Common myeloid progenitor, CD34-positive (primary cell): ENCODE measurements at regions not wholly inside any gene's neighbourhood (a gene's known extent, or its start where the extent isn't known, plus 50 kb on each side); places are given as distances from the start of the nearest gene placed in this dataset.
A peak's percentile ranks its signal among the peaks of the same experiment; 100 is the strongest.

ENCODE experiments used
- CTCF ChIA-PET: fragments of 350-600 bp; sonication (Branson Sonifier 250); formaldehyde crosslinking; loops from one replicate; lab custom pipeline; 2021; ENCODE audit warnings: antibody characterized with exemption; lab: Charles Lee
- POLR2A ChIA-PET: fragments of 350-600 bp; sonication (Branson Sonifier 250); formaldehyde crosslinking; loops from one replicate; lab custom pipeline; 2021; ENCODE audit warnings: antibody characterized with exemption; lab: Charles Lee
- DNase-seq, 3 donors: peaks; one replicate each; pipeline versions ENCODE4 v3.0.0 to v3.0.0-alpha.2; 2013
- H3K27ac ChIP-seq, 2 experiments: 1 replicate in 1 of 2; 2 replicates in 1 of 2; pipeline ENCODE4 v1.7.0; 2013; ENCODE audit warnings: inconsistent platforms in 2 of 2, low read length in 2 of 2, mild to moderate bottlenecking in 2 of 2, low read depth in 1 of 2, moderate library complexity in 1 of 2; ENCODE audit not compliant: severe bottlenecking in 2 of 2, insufficient read depth in 1 of 2, poor library complexity in 1 of 2
- H3K27me3 ChIP-seq, 5 experiments: replicated peaks in 2 of 5; 1 replicate in 3 of 5; 2 replicates in 2 of 5; pipeline versions ENCODE4 v1.6.1 to v1.7.0; 2013; ENCODE audit warnings: low read length in 4 of 5, mild to moderate bottlenecking in 2 of 5, moderate library complexity in 2 of 5, inconsistent platforms in 1 of 5; ENCODE audit not compliant: insufficient read depth in 5 of 5, control insufficient read depth in 4 of 5
- H3K36me3 ChIP-seq, 4 experiments: 1 replicate in 2 of 4; 2 replicates in 2 of 4; pipeline versions ENCODE4 v1.6.1 to v1.7.0; 2013; ENCODE audit warnings: low read length in 3 of 4, control low read depth in 1 of 4, mild to moderate bottlenecking in 1 of 4; ENCODE audit not compliant: control insufficient read depth in 4 of 4, insufficient read depth in 4 of 4
- H3K4me1 ChIP-seq, 4 experiments: 1 replicate in 3 of 4; 2 replicates in 1 of 4; pipeline versions ENCODE4 v1.6.1 to v1.7.1; 2013; ENCODE audit warnings: low read length in 3 of 4, mild to moderate bottlenecking in 3 of 4, control low read depth in 1 of 4, inconsistent platforms in 1 of 4, moderate library complexity in 1 of 4; ENCODE audit not compliant: control insufficient read depth in 4 of 4, insufficient read depth in 4 of 4; ENCODE audit errors: control extremely low read depth in 1 of 4
- H3K4me3 ChIP-seq, 7 experiments: 1 replicate in 4 of 7; 2 replicates in 3 of 7; pipeline versions ENCODE4 v1.5.1 to v1.7.0; 2013; ENCODE audit warnings: mild to moderate bottlenecking in 7 of 7, low read length in 6 of 7, moderate library complexity in 6 of 7, inconsistent platforms in 2 of 7, low read depth in 2 of 7, control low read depth in 1 of 7; ENCODE audit not compliant: insufficient read depth in 4 of 7, control insufficient read depth in 1 of 7; ENCODE audit errors: extremely low read depth in 1 of 7
- H3K9me3 ChIP-seq, 5 experiments: 1 replicate in 4 of 5; 2 replicates in 1 of 5; pipeline versions ENCODE4 v1.6.1 to v1.7.1; 2013; ENCODE audit warnings: low read length in 4 of 5, mild to moderate bottlenecking in 2 of 5, inconsistent platforms in 1 of 5, low read depth in 1 of 5, moderate library complexity in 1 of 5; ENCODE audit not compliant: control insufficient read depth in 4 of 5, insufficient read depth in 2 of 5; ENCODE audit errors: control extremely low read depth in 1 of 5
- WGBS: methylation state at CpG from one replicate; pipeline ENCODE4 v1.1.5; 2013; ENCODE audit not compliant: insufficient coverage; 5-methylcytosine and 5-hydroxymethylcytosine counted together

DNA sequence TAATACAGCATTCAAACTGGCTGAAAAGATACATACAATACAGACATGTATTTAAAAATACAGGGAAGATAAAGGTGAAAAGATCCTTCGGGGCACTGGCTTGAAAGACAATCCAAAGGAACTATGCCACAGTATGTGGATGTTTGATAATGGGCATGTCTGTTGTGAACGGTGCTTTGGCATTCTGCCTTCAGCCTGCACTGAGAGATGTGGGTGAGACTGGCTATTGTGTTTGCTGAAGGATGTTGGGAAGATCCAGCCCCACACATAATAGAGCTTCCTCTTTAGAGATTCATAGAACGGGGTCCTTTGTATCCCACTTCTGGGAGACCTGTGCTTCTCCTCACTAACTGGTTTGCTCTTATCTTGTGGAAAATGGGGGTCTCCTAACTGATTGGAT, 65.1 kb upstream of the CXCR4 start:
- DNase-seq, result peak in 1 of 3 donors; percentile 35

DNA sequence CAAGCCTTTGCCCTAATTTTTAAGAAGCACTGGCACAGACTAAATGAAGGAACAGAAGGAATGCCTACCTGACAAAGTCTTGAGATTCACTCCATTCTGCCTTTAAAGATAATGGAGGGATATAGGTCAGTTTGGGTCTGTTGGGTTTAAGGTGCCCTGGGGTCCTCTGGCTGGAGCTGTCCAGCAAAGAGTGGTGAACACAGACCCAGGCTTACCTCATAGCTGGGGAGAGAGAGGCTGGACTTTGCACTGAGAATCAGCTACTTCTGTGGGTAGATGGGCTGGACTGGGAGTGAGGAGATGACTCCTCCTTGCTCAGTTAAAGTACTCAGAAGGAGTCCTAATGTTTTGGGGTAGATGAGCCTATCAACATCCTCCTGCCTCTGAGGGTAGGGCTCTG, 64.4 kb upstream of the CXCR4 start:
- H3K4me3 ChIP-seq, result no peak overlapping the region
- no peak for DNase-seq
- CTCF ChIA-PET, result no interaction called here
- no peak overlapping the region for H3K27ac ChIP-seq
- POLR2A ChIA-PET, result no interaction called here
- H3K36me3 ChIP-seq, result no peaks in the 10 kb centered on the region
- peaks cover 0 to 14% (median 7%) of the 10 kb centered on the region in 5 experiments for H3K9me3 ChIP-seq
- peaks cover 0 to 4% (median 0%) of the 10 kb centered on the region in 4 experiments for H3K4me1 ChIP-seq
- H3K27me3 ChIP-seq, result no peaks in the 10 kb centered on the region

More for the DNA sequence above, 65.1 kb upstream of the CXCR4 start:
- Histone ChIP-seq H3K27me3 (no peaks in the 10 kb centered on the region), H3K36me3 (no peaks in the 10 kb centered on the region), H3K4me1 (peaks cover 0 to 4% (median 0%) of the 10 kb centered on the region in 4 experiments), H3K27ac (no peak overlapping the region), H3K9me3 (peaks cover 0 to 14% (median 7%) of the 10 kb centered on the region in 5 experiments), H3K4me3 (no peak overlapping the region)
- ChIA-PET POLR2A (no interaction called here), CTCF (no interaction called here)
- WGBS, result 0% methylated on average over 1 of the region's 3 CpGs

DNA sequence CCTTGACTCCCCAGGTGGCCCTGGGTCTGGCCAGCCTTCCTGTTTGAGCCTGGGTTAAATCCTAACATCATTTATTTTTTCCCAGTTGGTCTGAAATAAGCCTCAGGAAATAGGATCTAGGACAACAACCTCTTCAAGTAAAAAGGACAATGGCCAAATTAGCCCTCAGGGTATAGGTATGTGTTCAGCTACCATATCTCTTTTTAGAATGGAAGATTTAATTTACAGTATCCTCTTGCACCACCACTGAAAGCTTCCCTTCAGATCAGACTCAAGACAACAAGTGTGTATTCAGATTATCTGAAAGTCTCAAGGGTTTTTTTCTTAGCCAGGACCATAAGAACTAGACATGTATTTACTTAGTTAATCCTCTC, 61.6 kb upstream of the CXCR4 start:
- H3K9me3 ChIP-seq, result peaks cover 0 to 16% (median 8%) of the 10 kb centered on the region in 5 experiments
- ChIA-PET CTCF (interaction anchor here (2.1 kb wide), 1 partner anchor 9 kb away, joined by 8 read pairs; no protein-coding TSS in a partner anchor), POLR2A (no interaction called here)
- no peaks in the 10 kb centered on the region for H3K36me3 ChIP-seq
- no peaks in the 10 kb centered on the region for H3K27me3 ChIP-seq
- H3K4me3 ChIP-seq, result no peak overlapping the region
- H3K27ac ChIP-seq, result no peak overlapping the region
- peaks cover 0 to 7% (median 0%) of the 10 kb centered on the region in 4 experiments for H3K4me1 ChIP-seq
- no peak for DNase-seq

- no peak for DNase-seq
- Histone ChIP-seq H3K4me3 (no peak overlapping the region), H3K36me3 (no peaks in the 10 kb centered on the region), H3K4me1 (peaks cover 0 to 10% (median 0%) of the 10 kb centered on the region in 4 experiments), H3K27me3 (no peaks in the 10 kb centered on the region), H3K9me3 (peaks cover 0 to 16% (median 8%) of the 10 kb centered on the region in 5 experiments), H3K27ac (no peak overlapping the region)
- WGBS, result 100% methylated on average over 1 of the region's 3 CpGs
- ChIA-PET CTCF (interaction anchor here (2.1 kb wide), 1 partner anchor 9 kb away, joined by 8 read pairs; no protein-coding TSS in a partner anchor), POLR2A (no interaction called here)
Observed at GRCh38 chr2:136178941-136179601, 61.1 kb upstream of the CXCR4 start.

GRCh38 chr2:136175868-136176267, 57.9 kb upstream of the CXCR4 start:
- CTCF ChIA-PET, result interaction anchor here (0.8 to 1.2 kb wide), 3 partner anchors 20 to 50 kb away, joined by 3 read pairs; no protein-coding TSS in a partner anchor
- Histone ChIP-seq H3K4me3 (no peak overlapping the region), H3K36me3 (no peaks in the 10 kb centered on the region), H3K4me1 (peaks cover 6 to 26% (median 13%) of the 10 kb centered on the region in 4 experiments), H3K9me3 (peaks cover 0 to 10% (median 4%) of the 10 kb centered on the region in 5 experiments), H3K27me3 (no peaks in the 10 kb centered on the region), H3K27ac (no peak overlapping the region)
- POLR2A ChIA-PET, result no interaction called here
- DNase-seq, result no peak

- no peak overlapping the region for H3K27ac ChIP-seq
- no peaks in the 10 kb centered on the region for H3K27me3 ChIP-seq
- H3K36me3 ChIP-seq, result no peaks in the 10 kb centered on the region
- no peak for DNase-seq
- H3K4me1 ChIP-seq, result peaks cover 6 to 26% (median 13%) of the 10 kb centered on the region in 4 experiments
- H3K4me3 ChIP-seq, result no peak overlapping the region
- WGBS, result no CpG with 5 or more reads among the region's 5 CpGs
- ChIA-PET CTCF (no interaction called here), POLR2A (no interaction called here)
- H3K9me3 ChIP-seq, result peaks cover 0 to 6% (median 2%) of the 10 kb centered on the region in 5 experiments
Observed at GRCh38 chr2:136175466-136175865, 57.5 kb upstream of the CXCR4 start.

DNA sequence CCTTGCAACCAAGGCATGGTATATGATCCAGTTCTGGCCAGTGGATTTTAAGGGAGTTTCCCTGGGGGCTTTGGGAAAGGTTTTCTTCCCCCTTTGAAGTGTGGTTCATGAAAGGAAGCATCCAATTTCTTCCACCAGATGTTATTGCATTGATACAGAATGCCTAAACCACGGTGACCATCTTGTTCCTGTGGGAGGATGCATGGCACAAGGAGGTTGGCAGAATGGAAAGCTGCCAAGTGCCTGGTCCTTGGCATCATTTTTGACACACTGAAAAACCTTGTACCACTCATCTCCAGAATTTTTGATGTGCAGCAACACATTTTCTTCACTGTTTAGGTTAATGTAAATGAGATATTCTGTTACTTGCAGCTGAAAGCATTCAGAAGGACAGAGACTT, 55.2 kb upstream of the CXCR4 start:
- POLR2A ChIA-PET, result interaction anchor here (0.9 to 1.7 kb wide), 3 partner anchors 32 to 66 kb away, joined by 3 to 4 read pairs (median 3); no protein-coding TSS in a partner anchor
- peak; percentile 78 to 97 (median 95) for DNase-seq
- WGBS, result 0% methylated on average over 1 of the region's 1 CpG
- Histone ChIP-seq H3K4me3 (no peak overlapping the region), H3K27ac (no peak overlapping the region), H3K27me3 (no peaks in the 10 kb centered on the region), H3K4me1 (peaks cover 15 to 38% (median 21%) of the 10 kb centered on the region in 4 experiments), H3K36me3 (no peaks in the 10 kb centered on the region), H3K9me3 (peaks cover 0 to 3% (median 0%) of the 10 kb centered on the region in 5 experiments)
- CTCF ChIA-PET, result interaction anchor here (1.0 to 1.8 kb wide), 6 partner anchors 12 to 176 kb away, joined by 3 to 5 read pairs (median 4); no protein-coding TSS in a partner anchor
